GM18499 (cell line): ENCODE measurements at regions not wholly inside any gene's neighbourhood (a gene's known extent, or its start where the extent isn't known, plus 50 kb on each side); places are given as distances from the start of the nearest gene placed in this dataset.
"Not testable (repeated sequence)": the region's sequence is repeated elsewhere in the genome, so short reads cannot be mapped to it uniquely, and the experiment has no call there.

ENCODE experiments used
- ATAC-seq: cut with Tn5 transposase; IDR thresholded peaks from one replicate; pipeline ENCODE4 v1.9.1; 2021; ENCODE audit warnings: moderate number of reproducible peaks; ENCODE audit not compliant: insufficient read depth, unreplicated experiment

DNA sequence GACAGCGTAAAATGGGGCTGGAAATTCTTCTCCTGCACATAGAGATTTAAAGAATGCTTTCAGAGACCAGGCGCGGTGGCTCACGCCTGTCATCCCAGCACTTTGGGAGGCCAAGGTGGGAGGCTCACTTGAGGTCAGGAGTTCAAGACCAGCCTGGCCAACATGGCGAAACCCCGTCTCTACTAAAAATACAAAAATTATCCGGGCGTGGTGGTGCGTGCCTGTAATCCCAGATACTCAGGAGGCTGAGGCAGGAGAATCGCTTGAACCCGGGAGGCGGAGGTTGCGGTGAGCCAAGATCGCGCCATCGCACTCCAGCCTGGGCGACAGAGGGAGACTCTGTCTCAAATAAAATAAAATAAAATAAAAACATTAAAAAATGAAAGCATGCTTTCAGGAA, 107.4 kb downstream of the CRLF2 start:
- ATAC-seq = not testable (repeated sequence)

- no peak for ATAC-seq
Observed at GRCh38 chrX:1103360-1103759, 109.1 kb downstream of the CRLF2 start.

DNA sequence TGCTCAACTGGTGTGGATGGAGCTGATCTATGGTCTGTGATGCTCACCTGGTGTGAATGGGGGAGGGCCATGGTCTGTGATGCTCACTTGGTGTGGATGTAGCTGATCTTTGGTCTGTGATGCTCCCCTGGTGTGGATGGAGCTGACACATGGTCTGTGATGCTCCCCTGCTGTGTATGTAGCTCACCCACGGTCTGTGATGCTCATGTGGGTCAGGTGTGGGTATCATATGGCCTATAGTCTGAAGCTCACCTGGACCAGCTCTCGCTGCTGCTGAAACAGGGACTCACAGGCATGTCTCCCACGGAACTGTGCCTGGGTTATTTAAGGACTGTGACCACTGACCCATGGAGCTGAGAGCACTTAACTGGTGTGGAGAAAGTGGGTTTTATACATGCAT, 109.7 kb downstream of the CRLF2 start:
- no peak for ATAC-seq

- not testable (repeated sequence) for ATAC-seq
Observed at GRCh38 chrX:1102221-1102620, 110.2 kb downstream of the CRLF2 start.

DNA sequence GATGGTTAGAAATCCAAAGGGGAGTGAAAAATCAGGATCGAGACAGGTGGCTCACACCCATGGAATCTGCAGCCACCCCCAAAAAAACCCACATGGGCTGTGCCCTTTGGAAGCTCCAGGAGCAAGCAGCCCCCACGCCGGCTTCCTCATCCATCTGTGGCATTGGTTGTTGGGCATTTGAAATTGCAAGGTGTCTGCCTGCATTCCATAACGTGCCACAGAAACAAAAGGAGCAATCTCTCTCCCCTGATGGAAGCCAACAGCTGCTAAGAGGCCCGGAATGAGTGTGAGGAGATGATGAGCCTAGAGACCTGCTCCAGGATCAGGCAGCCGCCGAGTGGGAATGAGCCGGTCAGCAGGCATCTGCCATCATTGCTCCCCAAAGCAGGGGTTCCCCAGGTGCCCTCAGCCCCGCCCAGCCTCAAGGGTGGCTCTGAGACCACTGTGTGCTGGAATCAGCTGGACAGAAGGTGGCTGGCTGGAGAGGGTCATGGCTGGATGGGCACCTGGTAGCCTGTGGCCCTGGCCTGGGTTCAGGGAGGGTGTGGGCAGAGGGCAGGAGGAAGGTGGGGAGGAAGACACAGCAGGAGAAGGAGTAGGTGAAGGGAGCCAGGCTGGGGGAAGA, 113.2 kb downstream of the CRLF2 start:
- no peak for ATAC-seq

- no peak for ATAC-seq
Observed at GRCh38 chrX:1097328-1097727, 115.1 kb downstream of the CRLF2 start.

DNA sequence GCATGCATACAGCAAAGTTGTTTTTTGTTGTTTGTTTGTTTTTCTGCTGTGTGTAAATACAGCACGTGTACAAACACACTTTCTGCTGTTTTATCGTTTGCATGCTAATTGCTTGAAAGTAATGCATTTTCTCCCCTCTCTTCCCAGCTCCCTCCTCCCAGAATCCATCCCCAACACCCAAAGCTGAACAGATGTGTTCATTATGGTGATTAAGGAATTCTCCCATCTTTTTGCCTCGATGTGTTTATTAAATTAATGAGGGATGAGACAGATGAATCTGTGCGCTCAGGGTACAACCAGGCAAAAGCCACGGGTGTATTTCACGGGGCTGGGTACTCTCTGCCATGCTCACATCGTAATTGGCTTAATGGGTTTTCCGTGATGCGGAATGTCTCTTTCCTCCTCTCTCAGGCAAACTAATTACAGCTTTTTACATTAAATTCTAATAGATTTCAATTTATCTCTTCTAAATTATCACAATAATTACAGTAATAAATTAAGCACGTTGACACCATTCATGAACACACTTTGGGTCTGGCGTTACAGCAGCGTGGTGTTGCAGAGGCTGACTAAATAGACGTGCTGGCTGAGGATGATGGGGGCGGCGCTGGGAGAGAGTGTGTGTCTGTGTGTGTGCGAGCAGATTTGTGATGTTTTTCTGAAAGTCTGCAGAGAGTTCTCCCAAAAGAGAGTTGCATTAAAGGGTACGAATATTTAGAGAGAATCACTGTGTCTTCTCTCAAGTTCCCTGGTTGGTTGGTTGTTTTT, 117.7 kb downstream of the CRLF2 start:
- no peak for ATAC-seq

GRCh38 chrX:1093586-1094421, 118.6 kb downstream of the CRLF2 start:
- no peak for ATAC-seq

DNA sequence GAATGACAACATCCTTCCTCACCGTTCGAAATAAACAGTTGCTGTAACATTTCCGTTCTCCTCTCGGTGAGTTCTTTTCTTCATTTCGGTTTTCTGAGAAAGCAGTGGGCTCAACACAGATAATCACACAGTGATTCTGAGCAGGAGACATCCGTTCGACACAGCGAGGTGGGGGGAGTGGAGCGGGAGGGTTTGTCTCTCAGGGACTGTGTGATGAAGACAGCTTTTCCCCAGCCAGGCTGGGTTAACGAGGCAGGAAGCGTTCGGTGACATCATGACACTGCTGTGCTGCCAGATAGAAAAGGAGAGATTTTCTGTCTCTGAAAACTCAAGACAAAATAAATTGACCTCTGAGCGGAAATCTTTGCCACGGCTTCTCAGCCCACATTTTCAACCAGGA, 119.3 kb downstream of the CRLF2 start:
- no peak for ATAC-seq

DNA sequence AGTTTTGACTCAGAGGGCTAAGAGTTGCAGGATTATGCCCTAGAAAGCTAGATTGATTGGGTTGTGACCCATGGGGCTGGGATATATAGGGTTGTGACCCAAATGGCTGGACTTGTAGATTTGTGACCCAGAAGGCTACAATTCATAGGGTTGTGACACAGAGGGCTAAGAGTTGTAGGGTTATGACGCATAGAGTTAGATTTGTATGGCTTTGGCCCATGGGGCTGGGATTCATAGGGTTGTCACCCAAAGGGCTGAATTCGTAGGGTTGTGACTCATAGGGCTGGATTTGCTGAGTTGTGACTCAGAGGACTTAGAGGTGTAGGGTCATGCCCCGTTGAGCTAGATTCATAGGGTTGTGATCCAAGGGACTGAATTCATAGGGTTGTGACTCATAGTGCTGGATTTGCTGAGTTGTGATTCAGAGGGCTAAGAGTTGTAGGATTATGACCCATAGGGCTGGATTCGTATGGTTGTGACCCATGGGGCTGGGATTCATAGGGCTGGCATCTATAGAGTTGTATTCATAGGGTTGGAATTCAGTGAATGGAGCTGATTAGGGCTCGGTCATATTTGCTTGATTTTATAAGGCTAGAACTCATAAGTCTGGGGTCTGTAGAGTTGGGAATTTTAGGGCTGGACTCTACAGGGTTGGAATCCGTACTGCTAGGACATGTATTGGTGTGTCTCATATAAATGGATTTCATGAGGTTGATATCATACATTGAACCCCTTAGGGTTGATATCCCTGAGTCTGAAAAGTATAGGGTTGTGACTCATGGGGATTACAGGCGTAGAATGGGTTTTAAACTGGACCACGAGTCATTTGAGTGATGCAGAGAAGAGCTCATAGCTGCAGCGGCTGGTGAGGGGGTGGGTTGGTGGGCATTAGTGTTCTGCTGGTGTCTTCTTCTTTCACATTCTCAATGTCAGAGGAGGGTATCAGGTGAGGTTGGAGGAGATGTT, 125.7 kb downstream of the CRLF2 start:
- ATAC-seq = no peak

DNA sequence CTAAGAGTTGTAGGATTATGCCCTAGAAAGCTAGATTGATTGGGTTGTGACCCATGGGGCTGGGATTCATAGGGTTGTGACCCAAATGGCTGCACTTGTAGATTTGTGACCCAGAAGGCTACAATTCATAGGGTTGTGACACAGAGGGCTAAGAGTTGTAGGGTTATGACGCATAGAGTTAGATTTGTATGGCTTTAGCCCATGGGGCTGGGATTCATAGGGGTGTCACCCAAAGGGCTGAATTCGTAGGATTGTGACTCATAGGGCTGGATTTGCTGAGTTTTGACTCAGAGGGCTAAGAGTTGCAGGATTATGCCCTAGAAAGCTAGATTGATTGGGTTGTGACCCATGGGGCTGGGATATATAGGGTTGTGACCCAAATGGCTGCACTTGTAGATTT, 126.6 kb downstream of the CRLF2 start:
- not testable (repeated sequence) for ATAC-seq

GRCh38 chrX:1084689-1085088, 127.8 kb downstream of the CRLF2 start:
- ATAC-seq = no peak

GRCh38 chrX:1076871-1077651, 135.4 kb downstream of the CRLF2 start:
- ATAC-seq = no peak

- ATAC-seq = no peak
Observed at GRCh38 chrX:1075741-1076140, 136.7 kb downstream of the CRLF2 start.

DNA sequence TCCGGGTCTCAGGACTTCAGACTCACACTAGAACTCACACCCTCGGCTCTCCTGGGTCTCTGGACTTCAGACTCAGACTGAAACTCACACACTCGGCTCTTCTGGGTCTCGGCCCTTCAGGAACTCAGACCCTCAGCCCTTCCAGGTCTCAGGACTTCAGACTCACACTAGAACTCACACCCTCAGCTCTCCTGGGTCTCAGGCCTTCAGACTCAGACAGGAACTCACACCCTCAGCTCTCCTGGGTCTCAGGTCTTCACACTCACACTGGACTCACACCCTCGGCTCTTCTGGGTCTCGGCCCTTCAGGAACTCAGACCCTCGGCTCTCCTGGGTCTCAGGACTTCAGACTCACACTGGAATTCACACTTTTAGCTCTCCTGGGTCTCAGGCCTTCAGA, 137.3 kb downstream of the CRLF2 start:
- no peak for ATAC-seq

DNA sequence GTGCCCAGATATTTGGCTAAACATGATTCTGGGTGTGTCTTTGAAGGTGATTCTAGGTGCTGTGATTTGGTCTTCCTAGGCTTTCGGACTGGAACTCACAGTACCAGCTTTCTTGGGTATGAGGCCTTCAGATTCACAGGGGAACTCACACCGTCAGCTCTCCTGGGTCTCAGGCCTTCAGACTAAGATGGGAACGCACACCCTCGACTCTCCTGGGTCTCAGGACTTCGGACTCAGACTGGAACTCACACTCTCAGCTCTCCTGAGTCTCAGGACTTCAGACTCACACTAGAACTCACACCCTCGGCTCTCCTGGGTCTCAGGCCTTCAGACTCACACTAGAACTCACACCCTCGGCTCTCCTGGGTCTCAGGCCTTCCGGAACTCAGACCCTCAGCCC, 137.7 kb downstream of the CRLF2 start:
- no peak for ATAC-seq

DNA sequence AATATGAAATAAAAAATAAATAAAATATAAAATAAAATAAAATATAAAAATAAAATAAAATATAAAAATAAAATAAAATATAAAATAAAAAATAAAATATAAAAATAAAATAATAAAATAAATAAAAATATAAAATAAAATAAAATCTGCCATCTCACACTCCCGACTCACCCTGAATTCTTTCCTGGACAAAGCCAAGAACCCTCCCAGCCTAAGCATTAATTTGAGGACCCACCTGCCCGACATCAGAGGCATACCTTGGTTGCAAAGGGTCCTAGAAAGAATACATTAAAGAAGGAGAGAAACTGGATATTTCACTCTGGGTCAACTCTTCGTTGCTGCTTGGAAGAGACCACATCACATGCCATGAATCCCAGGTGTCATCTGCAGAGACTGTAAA, 138.3 kb downstream of the CRLF2 start:
- no peak for ATAC-seq

DNA sequence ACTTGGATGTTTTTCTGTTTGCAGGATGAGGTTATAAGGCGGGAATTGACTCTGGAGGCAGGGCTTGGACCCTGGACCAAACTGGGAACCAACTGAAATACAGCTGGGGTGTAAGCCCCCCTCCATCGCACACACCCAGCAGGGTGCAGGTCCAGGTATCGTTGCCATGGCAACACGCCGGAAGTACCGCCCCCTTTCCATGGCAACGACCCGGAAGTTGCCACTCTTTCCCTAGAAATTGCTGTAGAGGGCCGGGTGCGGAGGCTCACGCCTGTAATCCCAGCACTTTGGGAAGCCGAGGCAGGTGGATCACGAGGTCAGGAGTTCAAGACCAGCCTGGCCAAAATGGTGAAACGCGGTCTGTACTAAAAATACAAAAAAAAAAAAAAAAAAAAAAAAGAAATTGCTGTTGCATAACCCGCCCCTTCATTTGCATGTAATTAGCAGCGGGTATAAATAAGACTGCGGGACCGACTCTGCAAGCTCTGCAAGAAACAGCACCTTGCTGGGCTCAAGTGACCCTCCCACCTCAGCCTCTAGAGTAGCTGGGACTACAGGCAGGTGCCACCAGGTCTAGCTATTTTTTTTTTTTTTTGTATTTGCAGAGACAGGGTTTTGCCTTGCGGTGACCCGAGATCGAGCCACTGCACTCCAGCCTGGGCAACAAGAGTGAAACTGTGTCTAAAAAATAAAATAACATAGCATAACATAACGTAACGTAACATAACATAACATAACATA, 139.6 kb downstream of the CRLF2 start:
- no peak for ATAC-seq

DNA sequence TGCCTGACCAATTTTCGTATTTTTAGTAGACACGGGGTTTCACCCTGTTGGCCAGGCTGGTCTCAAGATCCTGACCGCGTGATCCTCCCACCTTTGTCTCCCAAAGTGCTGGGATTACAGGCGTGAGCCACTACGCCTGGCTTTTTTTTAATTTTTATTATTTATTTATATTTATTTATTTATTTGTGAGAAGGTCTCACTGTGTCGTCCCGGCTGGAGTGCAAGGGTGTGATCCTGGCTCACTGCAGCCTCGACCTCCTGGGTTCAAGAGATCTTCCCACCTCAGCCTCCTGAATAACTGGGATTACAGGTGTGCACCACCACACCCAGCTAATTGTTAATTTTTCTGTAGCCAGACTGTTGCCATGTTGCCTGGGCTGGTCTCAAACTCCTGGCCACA, 141.1 kb downstream of the CRLF2 start:
- no peak for ATAC-seq
